H1 (cell line): ENCODE measurements at regions not wholly inside any gene's neighbourhood (a gene's known extent, or its start where the extent isn't known, plus 50 kb on each side); places are given as distances from the start of the nearest gene placed in this dataset.
A peak's percentile ranks its signal among the peaks of the same experiment; 100 is the strongest.

Experiments used
- CTCF ChIA-PET: fragments of 300-600 bp; sonication (Branson Sonifier 250); formaldehyde crosslinking; loops from one replicate; lab custom pipeline; 2021; ENCODE audit not compliant: partially characterized antibody; lab: Charles Lee
- POLR2A ChIA-PET: fragments of 300-600 bp; sonication (Branson Sonifier 250); formaldehyde crosslinking; loops from one replicate; lab custom pipeline; 2021; ENCODE audit warnings: inconsistent platforms; ENCODE audit not compliant: partially characterized antibody; lab: Charles Lee
- DNase-seq, 2 experiments: peaks; one replicate each; pipeline versions ENCODE4 v3.0.0 to v3.0.0-alpha.2; 2010 to 2022; ENCODE audit warnings: low spot score in 2 of 2, low read depth in 1 of 2, mixed read lengths in 1 of 2
- FAIRE-seq: peaks from 2 replicates; lab custom pipeline; 2011; peaks lifted over from hg19 to GRCh38; lab: Jason Lieb, UNC
- H2AFZ ChIP-seq: 2 replicates; pipeline ENCODE4 v1.8.1; 2012; ENCODE audit warnings: low read length, inconsistent platforms
- H2AK5ac ChIP-seq: 2 replicates; pipeline ENCODE4 v1.6.1; 2013; ENCODE audit warnings: low read depth, low read length
- H2BK120ac ChIP-seq: replicated peaks from 2 replicates; pipeline ENCODE3; 2013; ENCODE audit warnings: low read depth, low read length, inconsistent platforms
- H2BK12ac ChIP-seq: 2 replicates; pipeline ENCODE4 v1.6.1; 2013; ENCODE audit warnings: low read depth, low read length
- H2BK15ac ChIP-seq: 2 replicates; pipeline ENCODE4 v1.6.1; 2013; ENCODE audit warnings: low read length
- H2BK20ac ChIP-seq: 2 replicates; pipeline ENCODE4 v1.6.1; 2013; ENCODE audit warnings: low read length
- H2BK5ac ChIP-seq: 2 replicates; pipeline ENCODE4 v1.6.1; 2013; ENCODE audit warnings: low read depth, low read length
- H3K14ac ChIP-seq: 2 replicates; pipeline ENCODE4 v1.6.1; 2013; ENCODE audit warnings: inconsistent platforms; ENCODE audit not compliant: insufficient read length
- H3K18ac ChIP-seq: 2 replicates; pipeline ENCODE4 v1.6.1; 2013; ENCODE audit warnings: low read length; ENCODE audit errors: extremely low read depth
- H3K23ac ChIP-seq: 2 replicates; pipeline ENCODE4 v1.6.1; 2013; ENCODE audit warnings: inconsistent platforms; ENCODE audit not compliant: insufficient read length
- H3K23me2 ChIP-seq: 2 replicates; pipeline ENCODE4 v1.6.1; 2013; ENCODE audit warnings: low read depth, low read length
- H3K27ac ChIP-seq: 2 replicates; pipeline ENCODE4 v1.6.1; 2011; ENCODE audit warnings: low read depth, low read length, inconsistent platforms
- H3K27me3 ChIP-seq, 4 experiments: replicated peaks in 1 of 4; 1 replicate in 1 of 4; 2 replicates in 3 of 4; pipeline versions ENCODE4 v1.6.1 to v1.8.1; 2011 to 2013; ENCODE audit warnings: low read length in 3 of 4, mild to moderate bottlenecking in 3 of 4, inconsistent platforms in 2 of 4, mixed read lengths in 2 of 4, moderate library complexity in 1 of 4; ENCODE audit not compliant: control insufficient read depth in 3 of 4, insufficient read depth in 3 of 4; ENCODE audit errors: extremely low read depth in 1 of 4
- H3K36me3 ChIP-seq, 4 experiments: 2 replicates each; pipeline versions ENCODE4 v1.6.1 to v1.8.1; 2011 to 2013; ENCODE audit warnings: mild to moderate bottlenecking in 4 of 4, low read length in 3 of 4, moderate library complexity in 2 of 4, control low read depth in 1 of 4, inconsistent platforms in 1 of 4; ENCODE audit not compliant: insufficient read depth in 4 of 4, control insufficient read depth in 2 of 4
- H3K4ac ChIP-seq: replicated peaks from 2 replicates; pipeline ENCODE3; 2013; ENCODE audit warnings: low read length, low read depth, mixed read lengths, inconsistent platforms; ENCODE audit not compliant: insufficient read length
- H3K4me1 ChIP-seq, 4 experiments: replicated peaks in 1 of 4; 1 replicate in 1 of 4; 2 replicates in 3 of 4; pipeline versions ENCODE4 v1.6.1 to v1.8.1; 2011 to 2013; ENCODE audit warnings: low read length in 3 of 4, inconsistent platforms in 2 of 4, mixed read lengths in 1 of 4; ENCODE audit not compliant: insufficient read depth in 4 of 4, control insufficient read depth in 3 of 4
- H3K4me2 ChIP-seq, 2 experiments: 2 replicates each; pipeline versions ENCODE4 v1.6.1 to v1.8.1; 2011 to 2013; ENCODE audit warnings: low read depth in 2 of 2, low read length in 2 of 2, control low read depth in 1 of 2, inconsistent platforms in 1 of 2, mild to moderate bottlenecking in 1 of 2; ENCODE audit not compliant: insufficient read depth in 1 of 2
- H3K4me3 ChIP-seq, 4 experiments: fragments of 200-600, 300-600 bp in 1 of 4; sonication (generic), shearing (Covaris generic), sonication (Bioruptor Twin) in 1 of 4; 2 replicates each; pipeline versions ENCODE4 v1.5.1 to v1.8.1; 2011 to 2016; ENCODE audit warnings: low read length in 4 of 4, low read depth in 3 of 4, control low read depth in 2 of 4, inconsistent platforms in 2 of 4, mild to moderate bottlenecking in 2 of 4, mixed read lengths in 1 of 4, moderate library complexity in 1 of 4; ENCODE audit not compliant: insufficient read depth in 2 of 4; ENCODE audit errors: extremely low read depth in 1 of 4
- H3K56ac ChIP-seq: replicated peaks from 2 replicates; pipeline ENCODE3; 2013; ENCODE audit warnings: low read depth, mild to moderate bottlenecking, mixed read lengths, low read length, inconsistent platforms; ENCODE audit not compliant: insufficient read length
- H3K79me1 ChIP-seq: 2 replicates; pipeline ENCODE4 v1.6.1; 2013; ENCODE audit warnings: low read depth, low read length, control low read depth
- H3K79me2 ChIP-seq, 2 experiments: 2 replicates each; pipeline versions ENCODE4 v1.6.1 to v1.8.1; 2012 to 2013; ENCODE audit warnings: low read length in 2 of 2, mild to moderate bottlenecking in 2 of 2, inconsistent platforms in 1 of 2; ENCODE audit not compliant: insufficient read depth in 2 of 2, control insufficient read depth in 1 of 2
- H3K9ac ChIP-seq, 4 experiments: replicated peaks in 1 of 4; 1 replicate in 1 of 4; 2 replicates in 3 of 4; pipeline versions ENCODE4 v1.6.1 to v1.8.1; 2011 to 2013; ENCODE audit warnings: low read depth in 3 of 4, low read length in 3 of 4, control low read depth in 2 of 4, mild to moderate bottlenecking in 2 of 4, moderate library complexity in 2 of 4, inconsistent platforms in 1 of 4; ENCODE audit errors: extremely low read depth in 1 of 4
- H3K9me3 ChIP-seq, 2 experiments: 2 replicates each; pipeline versions ENCODE4 v1.6.1 to v1.8.1; 2012 to 2013; ENCODE audit warnings: mild to moderate bottlenecking in 2 of 2, moderate library complexity in 2 of 2, control low read depth in 1 of 2, inconsistent platforms in 1 of 2, low read depth in 1 of 2, low read length in 1 of 2, mixed read lengths in 1 of 2; ENCODE audit not compliant: insufficient read depth in 2 of 2
- H4K20me1 ChIP-seq, 2 experiments: replicated peaks in 1 of 2; 2 replicates each; pipeline versions ENCODE3 to v1.8.1; 2011 to 2013; ENCODE audit warnings: inconsistent platforms in 2 of 2, low read length in 2 of 2, mild to moderate bottlenecking in 1 of 2; ENCODE audit not compliant: insufficient read depth in 2 of 2, control insufficient read depth in 1 of 2
- H4K5ac ChIP-seq: 2 replicates; pipeline ENCODE4 v1.6.1; 2013; ENCODE audit warnings: low read length, low read depth, mixed read lengths, inconsistent platforms; ENCODE audit not compliant: insufficient read length
- H4K8ac ChIP-seq: 2 replicates; pipeline ENCODE4 v1.8.0; 2013; ENCODE audit warnings: mild to moderate bottlenecking, moderate library complexity, low read length, inconsistent platforms; ENCODE audit not compliant: insufficient read depth; ENCODE audit errors: extremely low read depth
- H4K91ac ChIP-seq: replicated peaks from 2 replicates; pipeline ENCODE3; 2013; ENCODE audit warnings: low read length, mixed read lengths, inconsistent platforms; ENCODE audit not compliant: insufficient read length
- ASH2L ChIP-seq: fragments of 200-600, 300-600 bp; sonication (generic); IDR thresholded peaks from one replicate; pipeline ENCODE4 v1.7.1; 2017; ENCODE audit warnings: low read length
- ATF3 ChIP-seq: IDR thresholded peaks from 2 replicates; pipeline ENCODE4 v1.6.1; 2011; ENCODE audit warnings: low read depth, mild to moderate bottlenecking, low read length; ENCODE audit not compliant: insufficient read depth
- BRCA1 ChIP-seq: IDR thresholded peaks from 2 replicates; pipeline ENCODE4 v1.6.1; 2012; ENCODE audit warnings: low read depth, low read length, improper control_type of control experiment
- CEBPB ChIP-seq: IDR thresholded peaks from 2 replicates; pipeline ENCODE4 v1.6.1; 2012; ENCODE audit warnings: low read depth, low read length
- CHD1 ChIP-seq: IDR thresholded peaks from 2 replicates; pipeline ENCODE4 v1.6.1; 2012; ENCODE audit warnings: low read depth, low read length, improper control_type of control experiment
- HDAC6 ChIP-seq: IDR thresholded peaks from one replicate; pipeline ENCODE4 v1.7.1; 2012; ENCODE audit warnings: low read depth, mild to moderate bottlenecking, inconsistent platforms, low read length, moderate library complexity
- JUND ChIP-seq: IDR thresholded peaks from 2 replicates; pipeline ENCODE4 v1.6.1; 2011; ENCODE audit warnings: mild to moderate bottlenecking, improper control_type of control experiment, low read length
- KDM1A ChIP-seq: fragments of 200-600, 300-600 bp; sonication (generic); IDR thresholded peaks from 2 replicates; pipeline ENCODE4 v1.7.1; 2016; ENCODE audit warnings: mild to moderate bottlenecking, low read length, borderline replicate concordance
- POLR2AphosphoS5 ChIP-seq: IDR thresholded peaks from 2 replicates; pipeline ENCODE4 v1.6.1; 2011; ENCODE audit warnings: low read depth, low read length
- POU5F1 ChIP-seq: IDR thresholded peaks from 2 replicates; pipeline ENCODE4 v1.6.1; 2011; ENCODE audit warnings: low read depth, mild to moderate bottlenecking, low read length, moderate library complexity
- RXRA ChIP-seq: IDR thresholded peaks from 2 replicates; pipeline ENCODE4 v1.6.1; 2011; ENCODE audit warnings: low read depth, mild to moderate bottlenecking, low read length, moderate library complexity; ENCODE audit not compliant: insufficient read depth
- SAP30 ChIP-seq: fragments of 300-600 bp; sonication (generic); IDR thresholded peaks from 2 replicates; pipeline ENCODE4 v1.7.1; 2012; ENCODE audit warnings: low read length, moderate library complexity, mild to moderate bottlenecking, inconsistent platforms; ENCODE audit not compliant: insufficient read depth, insufficient replicate concordance
- TAF1 ChIP-seq: IDR thresholded peaks from 2 replicates; pipeline ENCODE4 v1.6.1; 2011; ENCODE audit warnings: mild to moderate bottlenecking, low read depth, low read length
- TCF12 ChIP-seq: IDR thresholded peaks from 2 replicates; pipeline ENCODE4 v1.6.1; 2011; ENCODE audit warnings: low read depth, mild to moderate bottlenecking, low read length
- WGBS, 2 experiments: shearing (Covaris generic) in 1 of 2; methylation state at CpG; one replicate each; pipeline versions ENCODE4 v1.1.6 to v1.1.7; 2013 to 2015; ENCODE audit warnings: low lambda C conversion rate in 2 of 2, mixed read lengths in 2 of 2, inconsistent platforms in 1 of 2, low coverage in 1 of 2, missing lambda C conversion rate in 1 of 2; ENCODE audit not compliant: insufficient replicate concordance in 2 of 2, insufficient coverage in 1 of 2, insufficient read length in 1 of 2; ENCODE audit errors: extremely low coverage in 1 of 2, missing lambda C conversion rate in 1 of 2; 5-methylcytosine and 5-hydroxymethylcytosine counted together

GRCh38 chr2:41722668-41723369, 325.0 kb upstream of the PKDCC start:
- Histone ChIP-seq H3K56ac (no peak overlapping the region), H3K79me1 (no peaks in the 10 kb centered on the region), H4K91ac (no peak overlapping the region), H4K5ac (no peak overlapping the region), H3K4ac (no peak overlapping the region), H2BK12ac (no peak overlapping the region), H3K9me3 (no peaks in the 10 kb centered on the region), H3K27me3 (no peaks in the 10 kb centered on the region), H2AFZ (no peak overlapping the region), H3K23ac (no peak overlapping the region), H3K36me3 (no peaks in the 10 kb centered on the region), H3K27ac (no peak overlapping the region), H2BK5ac (peak overlapping the region; percentile 67; the same call in 1 of the 2 replicates), H2BK120ac (no peak overlapping the region), H2BK15ac (no peak overlapping the region), H3K9ac (no peak overlapping the region), H2AK5ac (no peak overlapping the region), H3K4me1 (peaks cover 0 to 6% (median 0%) of the 10 kb centered on the region in 4 experiments; a peak in 1 of 7 replicates), H3K4me2 (no peak overlapping the region), H4K8ac (no peak overlapping the region), H4K20me1 (no peaks in the 10 kb centered on the region), H3K14ac (no peak overlapping the region), H3K23me2 (no peaks in the 10 kb centered on the region), H2BK20ac (peak overlapping the region; percentile 64; the same call in 1 of the 2 replicates), H3K18ac (no peak overlapping the region), H3K79me2 (no peaks in the 10 kb centered on the region), H3K4me3 (no peak overlapping the region)
- no peak for FAIRE-seq
- POLR2A ChIA-PET, result no interaction called here
- WGBS, 2 experiments, result 88% methylated on average over 6 of the region's 6 CpGs; no CpG with 5 or more reads in 1 of the 2 experiments
- no peak for DNase-seq
- CTCF ChIA-PET, result interaction anchor here (1.1 to 1.2 kb wide), 2 partner anchors 27 to 308 kb away, joined by 3 to 7 read pairs; no protein-coding TSS in a partner anchor
- no peak for TF ChIP-seq TCF12
- no peak for TF ChIP-seq RXRA
- TF ChIP-seq CHD1, result no peak
- no peak for TF ChIP-seq POLR2AphosphoS5
- no peak for TF ChIP-seq CEBPB
- TF ChIP-seq ASH2L, result no peak
- no peak for TF ChIP-seq SAP30
- no peak for TF ChIP-seq KDM1A
- TF ChIP-seq JUND, result no peak
- TF ChIP-seq POU5F1, result no peak
- TF ChIP-seq TAF1, result no peak
- no peak for TF ChIP-seq BRCA1
- TF ChIP-seq HDAC6, result no peak
- TF ChIP-seq ATF3, result no peak
